BE2C (cell line): ENCODE measurements at regions not wholly inside any gene's neighbourhood (a gene's known extent, or its start where the extent isn't known, plus 50 kb on each side); places are given as distances from the start of the nearest gene placed in this dataset.

Source experiments
- DNase-seq: peaks from one replicate; pipeline ENCODE4 v3.0.0-alpha.2; 2020
- H3K27me3 ChIP-seq: fragments of 250-450 bp; sonication (Bioruptor Pico); 2 replicates; pipeline ENCODE4 v1.5.1; 2020; ENCODE audit warnings: mild to moderate bottlenecking
- H3K36me3 ChIP-seq: fragments of 250-450 bp; sonication (Bioruptor Pico); 2 replicates; pipeline ENCODE4 v1.5.1; 2020; ENCODE audit warnings: mild to moderate bottlenecking
- H3K4me1 ChIP-seq: fragments of 250-450 bp; sonication (Bioruptor Pico); 2 replicates; pipeline ENCODE4 v1.5.1; 2020
- H3K4me3 ChIP-seq: 2 replicates; pipeline ENCODE4 v1.5.1; 2011; ENCODE audit warnings: low read depth, low read length
- H3K9me3 ChIP-seq: fragments of 250-450 bp; sonication (Bioruptor Pico); 2 replicates; pipeline ENCODE4 v1.5.1; 2020
- CTCF ChIP-seq: IDR thresholded peaks from 2 replicates; pipeline ENCODE4 v1.5.1; 2012; ENCODE audit warnings: mild to moderate bottlenecking, low read depth, low read length

- no peak for DNase-seq
- Histone ChIP-seq H3K4me3 (no peak overlapping the region), H3K9me3 (no peaks in the 10 kb centered on the region), H3K27me3 (no peaks in the 10 kb centered on the region), H3K36me3 (no peaks in the 10 kb centered on the region), H3K4me1 (peaks cover 4% of the 10 kb centered on the region)
- no peak for TF ChIP-seq CTCF
Observed at GRCh38 chr5:124552526-124552925, 193.9 kb downstream of the ZNF608 start.

- TF ChIP-seq CTCF = no peak
- Histone ChIP-seq H3K4me1 (peaks cover 4% of the 10 kb centered on the region), H3K9me3 (no peaks in the 10 kb centered on the region), H3K36me3 (no peaks in the 10 kb centered on the region), H3K4me3 (no peak overlapping the region), H3K27me3 (no peaks in the 10 kb centered on the region)
- no peak for DNase-seq
Observed at GRCh38 chr5:124551939-124552279, 194.5 kb downstream of the ZNF608 start.

- Histone ChIP-seq H3K4me1 (peaks cover 7% of the 10 kb centered on the region), H3K9me3 (no peaks in the 10 kb centered on the region), H3K4me3 (no peak overlapping the region), H3K36me3 (no peaks in the 10 kb centered on the region), H3K27me3 (no peaks in the 10 kb centered on the region)
- no peak for TF ChIP-seq CTCF
- no peak for DNase-seq
Observed at GRCh38 chr5:124550731-124551130, 195.7 kb downstream of the ZNF608 start.

- Histone ChIP-seq H3K4me3 (no peak overlapping the region), H3K36me3 (no peaks in the 10 kb centered on the region), H3K9me3 (no peaks in the 10 kb centered on the region), H3K27me3 (no peaks in the 10 kb centered on the region), H3K4me1 (peaks cover 7% of the 10 kb centered on the region)
- DNase-seq = no peak
- TF ChIP-seq CTCF = no peak
Observed at GRCh38 chr5:124549891-124550436, 196.5 kb downstream of the ZNF608 start.

GRCh38 chr5:124546643-124547042 lies 199.8 kb downstream of the ZNF608 start:
- TF ChIP-seq CTCF = no peak
- H3K4me3 ChIP-seq = no peak overlapping the region
- no peaks in the 10 kb centered on the region for H3K36me3 ChIP-seq
- no peaks in the 10 kb centered on the region for H3K27me3 ChIP-seq
- H3K9me3 ChIP-seq = no peaks in the 10 kb centered on the region
- no peak for DNase-seq
- H3K4me1 ChIP-seq = peaks cover 3% of the 10 kb centered on the region; the same call in 1 of the 2 replicates

GRCh38 chr5:124544366-124545055 lies 201.9 kb downstream of the ZNF608 start:
- no peaks in the 10 kb centered on the region for H3K27me3 ChIP-seq
- no peaks in the 10 kb centered on the region for H3K9me3 ChIP-seq
- no peaks in the 10 kb centered on the region for H3K36me3 ChIP-seq
- H3K4me3 ChIP-seq = no peak overlapping the region
- TF ChIP-seq CTCF = no peak
- peaks cover 3% of the 10 kb centered on the region; the same call in 1 of the 2 replicates for H3K4me1 ChIP-seq
- no peak for DNase-seq
